HCT116 (cell line): ENCODE measurements at regions not wholly inside any gene's neighbourhood (a gene's known extent, or its start where the extent isn't known, plus 50 kb on each side); places are given as distances from the start of the nearest gene placed in this dataset.

Source experiments
- POLR2A ChIP-seq: IDR thresholded peaks from 2 replicates; pipeline ENCODE4 v1.7.0; 2011; ENCODE audit warnings: borderline replicate concordance; ENCODE audit not compliant: insufficient read depth, insufficient read length; ENCODE audit errors: extremely low read depth
- REST ChIP-seq: IDR thresholded peaks from 2 replicates; pipeline ENCODE4 v1.6.1; 2012; ENCODE audit warnings: low read depth

GRCh38 chr1:191002768-191003167 is 525.1 kb upstream of the BRINP3 start:
- TF ChIP-seq POLR2A (no peak), REST (no peak)
